ENCODE measurements at regions not wholly inside any gene's neighbourhood (a gene's known extent, or its start where the extent isn't known, plus 50 kb on each side); places are given as distances from the start of the nearest gene placed in this dataset.

DNA sequence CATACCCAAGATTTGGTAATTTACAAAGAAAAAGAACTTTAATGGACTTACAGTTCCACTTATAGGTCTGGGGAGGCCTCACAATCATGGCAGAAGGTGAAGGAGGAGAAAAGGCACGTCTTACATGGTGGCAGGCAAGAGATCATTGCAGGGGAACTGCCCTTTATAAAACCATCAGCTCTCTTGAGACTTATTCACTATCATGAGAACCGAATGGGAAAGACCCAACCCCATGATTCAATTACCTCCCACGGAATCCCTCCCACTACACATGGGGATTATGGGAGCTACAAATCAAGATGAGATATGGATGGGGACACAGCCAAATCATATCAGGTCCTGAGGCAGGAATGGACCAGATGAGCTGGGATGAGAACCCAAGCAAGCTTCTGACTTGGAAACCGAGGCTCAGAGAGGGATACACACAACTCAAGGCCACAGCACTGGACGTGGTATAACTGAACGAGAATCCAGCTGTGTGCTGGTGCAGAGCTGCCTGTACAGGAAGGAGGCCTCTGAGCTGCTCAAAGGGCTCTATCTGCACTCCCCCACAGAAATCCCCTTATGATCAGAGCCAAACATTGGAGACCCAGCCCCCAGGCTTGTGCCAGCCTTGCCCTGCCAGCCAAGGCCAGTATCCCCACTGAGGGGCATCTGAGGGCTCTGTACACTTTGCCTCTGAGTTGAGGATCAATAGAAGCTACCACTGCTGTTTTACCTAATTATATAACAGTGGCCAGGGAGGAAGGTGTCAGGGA lies 137.8 kb downstream of the CEBPB start:
- Mint-ChIP-seq H3K27ac (no peak overlapping the region), H3K9me3 (peaks cover 0 to 4% (median 2%) of the 10 kb centered on the region in 7 donors), H3K4me1 (no peaks in the 10 kb centered on the region), H3K36me3 (no peaks in the 10 kb centered on the region), H3K4me3 (no peak overlapping the region), H3K27me3 (peaks cover 29% of the 10 kb centered on the region)
- no peak overlapping the region for H3K27ac ChIP-seq (ENCODE audit: insufficient read depth, low read length, poor library complexity, severe bottlenecking)
- DNase-seq (no peak), ATAC-seq (ENCODE audit: low read depth in 2 of 2) (no peak)
- no peaks in the 10 kb centered on the region for H3K4me1 ChIP-seq (ENCODE audit: control insufficient read depth, insufficient read depth, low read length, poor library complexity, severe bottlenecking)
- H3K9me3 ChIP-seq (ENCODE audit: control insufficient read depth in 2 of 2, low read length in 2 of 2) = peaks cover 0 to 10% of the 10 kb centered on the region in 2 experiments
- no peaks in the 10 kb centered on the region for H3K36me3 ChIP-seq (ENCODE audit: control insufficient read depth, insufficient read depth, low read length)
- H3K4me3 ChIP-seq (ENCODE audit: low read depth, low read length) = no peak overlapping the region
- H3K27me3 ChIP-seq (ENCODE audit: control insufficient read depth, insufficient read depth, low read length) = peaks cover 2% of the 10 kb centered on the region

DNA sequence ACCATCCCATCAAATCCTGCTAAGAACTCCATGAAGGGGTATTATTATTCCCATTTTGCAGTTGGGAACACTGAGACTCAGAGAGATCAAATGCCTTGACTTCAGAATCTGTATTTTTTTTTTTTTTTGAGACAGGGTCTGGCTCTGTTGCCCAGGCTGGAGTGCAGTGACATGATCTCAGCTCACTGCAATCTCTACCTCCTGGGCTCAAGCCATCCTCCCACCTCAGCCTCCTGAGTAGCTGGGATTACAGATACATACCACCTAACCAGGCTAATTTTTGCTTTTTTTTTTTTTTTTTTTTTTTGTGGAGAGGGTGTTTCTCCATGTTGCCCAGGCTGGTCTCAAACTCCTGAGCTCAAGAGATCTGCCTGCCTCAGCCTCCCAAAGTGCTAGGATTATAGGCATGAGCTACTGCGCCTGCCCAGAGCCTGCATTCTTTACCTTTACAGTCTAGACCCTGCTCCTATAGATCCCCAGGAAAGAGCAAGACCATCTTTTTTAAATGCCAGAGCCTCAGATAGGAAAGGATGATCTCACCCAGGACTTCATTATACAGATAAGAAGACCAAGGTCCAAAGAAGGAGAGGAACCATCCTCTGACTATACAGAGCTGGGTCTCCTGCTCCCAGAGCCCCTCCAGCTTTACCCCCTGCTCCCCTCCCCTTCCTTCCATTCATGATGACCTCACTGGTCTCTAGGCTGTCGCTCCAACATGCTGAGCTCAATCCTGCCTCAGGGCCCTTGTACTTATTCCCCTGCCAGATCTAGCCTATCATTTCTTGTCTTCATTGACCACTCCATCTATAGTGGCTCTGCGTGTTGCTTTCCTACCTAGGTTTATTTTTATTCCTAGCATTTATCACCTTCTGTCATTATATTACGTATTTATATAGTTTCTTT lies 138.6 kb downstream of the CEBPB start:
- H3K27me3 ChIP-seq (ENCODE audit: control insufficient read depth, insufficient read depth, low read length) = peaks cover 2% of the 10 kb centered on the region
- Mint-ChIP-seq H3K27ac (no peak overlapping the region), H3K36me3 (no peaks in the 10 kb centered on the region), H3K9me3 (peaks cover 0 to 4% (median 2%) of the 10 kb centered on the region in 7 donors), H3K4me3 (no peak overlapping the region), H3K27me3 (peaks cover 24% of the 10 kb centered on the region), H3K4me1 (no peaks in the 10 kb centered on the region)
- DNase-seq (no peak), ATAC-seq (ENCODE audit: low read depth in 2 of 2) (no peak)
- H3K4me3 ChIP-seq (ENCODE audit: low read depth, low read length) = no peak overlapping the region
- H3K4me1 ChIP-seq (ENCODE audit: control insufficient read depth, insufficient read depth, low read length, poor library complexity, severe bottlenecking) = no peaks in the 10 kb centered on the region
- no peaks in the 10 kb centered on the region for H3K36me3 ChIP-seq (ENCODE audit: control insufficient read depth, insufficient read depth, low read length)
- H3K27ac ChIP-seq (ENCODE audit: insufficient read depth, low read length, poor library complexity, severe bottlenecking) = no peak overlapping the region
- H3K9me3 ChIP-seq (ENCODE audit: control insufficient read depth in 2 of 2, low read length in 2 of 2) = peaks cover 0 to 10% of the 10 kb centered on the region in 2 experiments

- Histone ChIP-seq H3K4me3 (ENCODE audit: low read depth, low read length) (no peak overlapping the region), H3K27ac (ENCODE audit: insufficient read depth, low read length, poor library complexity, severe bottlenecking) (no peak overlapping the region), H3K9me3 (ENCODE audit: control insufficient read depth in 2 of 2, low read length in 2 of 2) (peaks cover 0 to 10% of the 10 kb centered on the region in 2 experiments), H3K27me3 (ENCODE audit: control insufficient read depth, insufficient read depth, low read length) (peaks cover 2% of the 10 kb centered on the region), H3K36me3 (ENCODE audit: control insufficient read depth, insufficient read depth, low read length) (no peaks in the 10 kb centered on the region), H3K4me1 (ENCODE audit: control insufficient read depth, insufficient read depth, low read length, poor library complexity, severe bottlenecking) (no peaks in the 10 kb centered on the region)
- H3K36me3 Mint-ChIP-seq = no peaks in the 10 kb centered on the region
- no peaks in the 10 kb centered on the region for H3K4me1 Mint-ChIP-seq
- H3K4me3 Mint-ChIP-seq = no peak overlapping the region
- no peak for DNase-seq
- ATAC-seq (ENCODE audit: low read depth in 2 of 2) = no peak
- H3K27me3 Mint-ChIP-seq = peaks cover 22% of the 10 kb centered on the region
- no peak overlapping the region for H3K27ac Mint-ChIP-seq
- H3K9me3 Mint-ChIP-seq = peaks cover 0 to 4% (median 2%) of the 10 kb centered on the region in 7 donors
Measured at GRCh38 chr20:50329981-50330503, 139.4 kb downstream of the CEBPB start.

DNA sequence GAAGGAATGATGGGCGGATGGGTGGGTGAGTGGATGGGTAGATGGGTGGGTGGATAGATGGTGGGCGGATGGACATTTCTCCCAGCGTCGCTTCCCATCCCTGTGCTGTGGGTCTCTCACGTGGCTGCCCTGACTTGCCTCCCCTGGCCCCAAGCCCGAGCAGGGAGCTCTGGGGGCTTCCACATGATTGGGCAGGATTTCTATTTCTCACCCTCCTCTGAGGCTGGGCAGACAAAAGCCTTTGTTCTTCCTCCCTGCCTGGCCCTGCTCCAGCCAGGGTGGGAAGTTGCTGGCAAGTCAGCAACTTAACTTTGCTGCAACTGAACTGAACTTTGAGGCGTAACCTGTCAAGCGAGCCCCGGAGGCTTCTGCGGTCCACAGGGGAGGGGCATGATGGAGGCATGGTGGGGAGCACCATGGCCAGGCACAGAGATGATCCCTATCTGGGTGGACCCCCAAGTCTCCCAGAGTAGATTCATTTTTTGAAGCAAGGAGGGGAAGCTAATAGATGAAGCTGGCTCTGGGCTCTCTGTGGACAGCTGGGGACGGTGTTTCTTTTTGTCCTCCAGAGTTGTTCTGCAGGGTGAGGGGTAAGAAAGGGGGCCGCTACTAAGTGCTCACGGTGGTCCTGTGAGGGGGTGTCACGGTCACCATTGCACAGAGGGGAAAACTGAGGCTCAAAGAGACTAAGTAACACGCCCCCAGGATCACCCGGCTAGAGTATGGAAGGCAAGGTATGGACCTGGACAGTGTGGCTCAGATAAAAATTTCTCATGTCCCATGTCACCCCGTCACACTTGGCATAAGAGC lies 140.1 kb downstream of the CEBPB start:
- Mint-ChIP-seq H3K4me3 (no peak overlapping the region), H3K27ac (no peak overlapping the region), H3K27me3 (peaks cover 22% of the 10 kb centered on the region), H3K9me3 (peaks cover 0 to 4% (median 2%) of the 10 kb centered on the region in 7 donors), H3K36me3 (no peaks in the 10 kb centered on the region), H3K4me1 (no peaks in the 10 kb centered on the region)
- no peaks in the 10 kb centered on the region for H3K36me3 ChIP-seq (ENCODE audit: control insufficient read depth, insufficient read depth, low read length)
- no peak overlapping the region for H3K27ac ChIP-seq (ENCODE audit: insufficient read depth, low read length, poor library complexity, severe bottlenecking)
- no peaks in the 10 kb centered on the region for H3K4me1 ChIP-seq (ENCODE audit: control insufficient read depth, insufficient read depth, low read length, poor library complexity, severe bottlenecking)
- DNase-seq (no peak), ATAC-seq (ENCODE audit: low read depth in 2 of 2) (no peak)
- peaks cover 0 to 10% of the 10 kb centered on the region in 2 experiments for H3K9me3 ChIP-seq (ENCODE audit: control insufficient read depth in 2 of 2, low read length in 2 of 2)
- H3K4me3 ChIP-seq (ENCODE audit: low read depth, low read length) = no peak overlapping the region
- H3K27me3 ChIP-seq (ENCODE audit: control insufficient read depth, insufficient read depth, low read length) = peaks cover 2% of the 10 kb centered on the region

DNA sequence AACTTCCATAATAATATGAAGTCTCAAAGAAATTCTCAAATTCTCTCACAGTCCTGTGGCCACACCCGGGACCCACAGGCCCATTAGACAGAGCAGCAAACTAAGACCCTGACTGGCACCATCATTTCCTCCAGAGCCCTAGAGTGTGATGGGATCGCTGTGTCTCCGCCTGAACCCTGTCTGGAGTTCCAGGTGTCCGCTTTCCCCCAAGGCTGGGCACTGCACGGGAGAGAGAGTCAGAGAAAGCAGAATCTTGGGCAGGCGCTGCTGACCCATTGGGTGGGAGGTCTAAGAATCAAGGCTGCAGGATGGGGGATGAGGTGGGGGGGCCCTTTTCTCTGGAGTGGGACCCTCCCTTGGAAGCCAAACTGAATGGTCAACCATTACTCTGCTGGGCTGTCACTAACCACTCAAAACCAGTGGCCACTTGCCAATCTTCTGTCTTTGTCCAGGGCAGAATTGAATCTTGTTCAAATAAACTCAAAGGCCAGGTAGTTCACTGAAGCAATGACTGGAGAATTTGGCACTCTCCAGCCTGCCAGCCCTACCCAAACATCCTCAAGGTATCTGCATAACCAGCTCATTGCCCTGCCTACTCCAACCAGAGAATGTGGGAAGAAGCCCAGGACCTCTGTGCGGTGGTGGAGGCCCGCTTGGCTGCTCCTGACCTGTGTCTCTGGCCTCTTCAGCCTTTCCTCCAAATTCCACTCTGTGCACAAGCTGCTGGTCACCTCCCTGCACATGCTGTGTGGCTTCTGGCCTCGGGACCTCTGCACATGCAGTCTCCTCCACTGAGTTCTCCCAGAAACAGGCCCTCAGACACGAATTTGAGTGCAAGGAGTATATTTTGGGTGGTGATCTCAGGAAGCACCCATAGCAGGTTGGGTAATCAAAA lies 141.1 kb downstream of the CEBPB start:
- no peak overlapping the region for H3K4me3 Mint-ChIP-seq
- H3K27me3 Mint-ChIP-seq = peaks cover 28% of the 10 kb centered on the region
- no peak for DNase-seq
- ATAC-seq (ENCODE audit: low read depth in 2 of 2) = no peak
- H3K4me1 Mint-ChIP-seq = peaks cover 0 to 6% (median 0%) of the 10 kb centered on the region in 4 donors
- no peaks in the 10 kb centered on the region for H3K36me3 Mint-ChIP-seq
- H3K9me3 ChIP-seq (ENCODE audit: control insufficient read depth in 2 of 2, low read length in 2 of 2) = peaks cover 0 to 10% of the 10 kb centered on the region in 2 experiments
- no peak overlapping the region for H3K27ac Mint-ChIP-seq
- H3K36me3 ChIP-seq (ENCODE audit: control insufficient read depth, insufficient read depth, low read length) = no peaks in the 10 kb centered on the region
- H3K27me3 ChIP-seq (ENCODE audit: control insufficient read depth, insufficient read depth, low read length) = no peaks in the 10 kb centered on the region
- H3K9me3 Mint-ChIP-seq = peaks cover 0 to 4% (median 2%) of the 10 kb centered on the region in 7 donors
- no peak overlapping the region for H3K27ac ChIP-seq (ENCODE audit: insufficient read depth, low read length, poor library complexity, severe bottlenecking)
- H3K4me1 ChIP-seq (ENCODE audit: control insufficient read depth, insufficient read depth, low read length, poor library complexity, severe bottlenecking) = no peaks in the 10 kb centered on the region
- H3K4me3 ChIP-seq (ENCODE audit: low read depth, low read length) = no peak overlapping the region

DNA sequence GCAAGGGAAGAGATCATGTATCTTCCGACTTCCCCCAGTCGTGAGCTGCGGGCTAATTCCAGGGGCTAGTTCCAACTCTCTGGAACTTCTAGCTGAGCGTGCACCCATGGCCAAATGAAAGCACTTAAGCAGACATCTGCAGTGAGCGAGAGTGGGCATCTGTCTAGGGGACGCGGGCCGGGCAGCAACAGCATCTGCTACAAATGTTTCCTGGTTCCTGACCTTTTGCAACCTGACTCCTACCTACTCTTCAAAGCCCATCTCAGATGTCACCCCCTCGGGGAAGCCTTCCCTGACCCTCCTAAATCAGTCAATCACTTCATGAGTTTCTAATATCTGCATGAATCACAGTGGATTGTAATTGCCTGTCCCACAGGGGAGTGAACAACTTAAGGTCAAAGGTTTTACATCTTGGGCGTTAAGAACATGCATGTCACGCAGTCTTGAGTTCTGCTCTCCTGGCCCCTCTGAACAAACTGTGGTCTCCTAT lies 141.9 kb downstream of the CEBPB start:
- H3K4me3 Mint-ChIP-seq = no peak overlapping the region
- ATAC-seq (ENCODE audit: low read depth in 2 of 2) = no peak

More for the DNA sequence above, 141.9 kb downstream of the CEBPB start:
- Mint-ChIP-seq H3K27me3 (peaks cover 28% of the 10 kb centered on the region), H3K27ac (no peak overlapping the region), H3K9me3 (peaks cover 0 to 4% (median 2%) of the 10 kb centered on the region in 7 donors), H3K4me1 (peaks cover 0 to 6% (median 0%) of the 10 kb centered on the region in 4 donors), H3K36me3 (no peaks in the 10 kb centered on the region)
- H3K4me1 ChIP-seq (ENCODE audit: control insufficient read depth, insufficient read depth, low read length, poor library complexity, severe bottlenecking) = no peaks in the 10 kb centered on the region
- H3K4me3 ChIP-seq (ENCODE audit: low read depth, low read length) = no peak overlapping the region
- H3K36me3 ChIP-seq (ENCODE audit: control insufficient read depth, insufficient read depth, low read length) = no peaks in the 10 kb centered on the region
- no peak overlapping the region for H3K27ac ChIP-seq (ENCODE audit: insufficient read depth, low read length, poor library complexity, severe bottlenecking)
- H3K9me3 ChIP-seq (ENCODE audit: control insufficient read depth in 2 of 2, low read length in 2 of 2) = peaks cover 0 to 10% of the 10 kb centered on the region in 2 experiments
- no peak for DNase-seq
- H3K27me3 ChIP-seq (ENCODE audit: control insufficient read depth, insufficient read depth, low read length) = no peaks in the 10 kb centered on the region

All from CD4-positive, CD25-positive, alpha-beta regulatory T cell (primary cell).